Prostate gland (tissue), 2 donors: ENCODE measurements at regions not wholly inside any gene's neighbourhood (a gene's known extent, or its start where the extent isn't known, plus 50 kb on each side); places are given as distances from the start of the nearest gene placed in this dataset.

Experiments used
- DNase-seq: peaks from one replicate; pipeline ENCODE4 v3.0.0-alpha.2; 2019; ENCODE audit warnings: low spot score
- H3K27ac ChIP-seq, 2 donors: fragments of 200-600 bp; sonication (generic); 2 replicates each; pipeline ENCODE4 v1.5.1; 2017 to 2019
- H3K27me3 ChIP-seq: fragments of 200-600 bp; sonication (generic); replicated peaks from 2 replicates; pipeline ENCODE4 v1.5.1; 2019; ENCODE audit not compliant: insufficient read depth
- H3K36me3 ChIP-seq, 2 donors: fragments of 200-600 bp; sonication (generic); 1 replicate in 1 of 2; 2 replicates in 1 of 2; pipeline versions ENCODE4 v1.5.1 to v1.8.1; 2017 to 2019
- H3K4me1 ChIP-seq: fragments of 200-600 bp; sonication (generic); replicated peaks from 2 replicates; pipeline ENCODE4 v1.5.1; 2019
- H3K4me3 ChIP-seq, 2 donors: fragments of 200-600 bp; sonication (generic); 2 replicates each; pipeline ENCODE4 v1.5.1; 2017 to 2019
- H3K9me3 ChIP-seq: fragments of 200-600 bp; sonication (generic); 2 replicates; pipeline ENCODE4 v1.5.1; 2017
- CTCF ChIP-seq, 4 experiments: fragments of 200-600 bp in 2 of 4; fragments of 450-650 bp in 2 of 4; sonication (generic) in 2 of 4; IDR thresholded peaks; 1 replicate in 3 of 4; 2 replicates in 1 of 4; pipeline ENCODE4 v1.5.1; 2016 to 2019; ENCODE audit warnings: antibody characterized with exemption in 4 of 4, mild to moderate bottlenecking in 2 of 4, moderate library complexity in 2 of 4
- POLR2A ChIP-seq: fragments of 450-650 bp; IDR thresholded peaks from one replicate; pipeline ENCODE4 v1.6.1; 2016; ENCODE audit warnings: antibody characterized with exemption, mild to moderate bottlenecking
- POLR2AphosphoS5 ChIP-seq: sonication (generic); formaldehyde crosslinking; IDR thresholded peaks from one replicate; pipeline ENCODE4 v1.6.1; 2017; ENCODE audit warnings: antibody characterized with exemption
- WGBS: methylation state at CpG from one replicate; pipeline ENCODE4 v1.1.5; 2018; 5-methylcytosine and 5-hydroxymethylcytosine counted together
- intact Hi-C: fragments of 100-400 bp; cut with DNase I; formaldehyde crosslinking; loops from one replicate; pipeline ENCODE4 v1.14.2; 2022

GRCh38 chr2:88845772-88846661, 154.5 kb downstream of the RPIA start:
- 83% methylated on average over 3 of the region's 3 CpGs for WGBS
- TF ChIP-seq POLR2AphosphoS5 (no peak), POLR2A (no peak), CTCF (IDR thresholded peaks at IDR 0.05) (no peak)
- intact Hi-C loops = no loop called here
- no peak for DNase-seq
- no peaks in the 10 kb centered on the region for H3K9me3 ChIP-seq
- H3K4me3 ChIP-seq = no peak overlapping the region
- no peaks in the 10 kb centered on the region for H3K27me3 ChIP-seq
- H3K36me3 ChIP-seq = no peaks in the 10 kb centered on the region
- no peaks in the 10 kb centered on the region for H3K4me1 ChIP-seq
- H3K27ac ChIP-seq = no peak overlapping the region

- no peaks in the 10 kb centered on the region for H3K9me3 ChIP-seq
- 84% methylated on average over 3 of the region's 3 CpGs for WGBS
These were observed 161.4 kb downstream of the RPIA start for GRCh38 chr2:88852753-88853402.

GRCh38 chr2:88853403-88853790, 161.9 kb downstream of the RPIA start:
- H3K36me3 ChIP-seq = no peaks in the 10 kb centered on the region
- 37% methylated on average over 2 of the region's 2 CpGs for WGBS
- intact Hi-C loops = no loop called here

More at GRCh38 chr2:88852753-88853402, 161.4 kb downstream of the RPIA start:
- DNase-seq = no peak
- H3K4me1 ChIP-seq = no peaks in the 10 kb centered on the region
- TF ChIP-seq CTCF (IDR thresholded peaks at IDR 0.05) (no peak), POLR2A (no peak), POLR2AphosphoS5 (no peak)
- intact Hi-C loops = no loop called here
- no peak overlapping the region for H3K4me3 ChIP-seq
- H3K27ac ChIP-seq = no peak overlapping the region
- no peaks in the 10 kb centered on the region for H3K27me3 ChIP-seq
- H3K36me3 ChIP-seq = no peaks in the 10 kb centered on the region

GRCh38 chr2:88854528-88854927, 163.1 kb downstream of the RPIA start:
- no peak overlapping the region for H3K27ac ChIP-seq
- no peak for DNase-seq
- intact Hi-C loops = no loop called here
- no peaks in the 10 kb centered on the region for H3K9me3 ChIP-seq
- H3K4me3 ChIP-seq = no peak overlapping the region
- H3K36me3 ChIP-seq = no peaks in the 10 kb centered on the region
- no peaks in the 10 kb centered on the region for H3K27me3 ChIP-seq
- TF ChIP-seq CTCF (IDR thresholded peaks at IDR 0.05) (no peak), POLR2A (no peak), POLR2AphosphoS5 (no peak)
- 76% methylated on average over 2 of the region's 2 CpGs for WGBS
- H3K4me1 ChIP-seq = no peaks in the 10 kb centered on the region

More at GRCh38 chr2:88853403-88853790, 161.9 kb downstream of the RPIA start:
- no peak overlapping the region for H3K27ac ChIP-seq
- DNase-seq = no peak
- no peaks in the 10 kb centered on the region for H3K4me1 ChIP-seq
- no peaks in the 10 kb centered on the region for H3K9me3 ChIP-seq
- no peak for TF ChIP-seq CTCF (IDR thresholded peaks at IDR 0.05)
- no peak for TF ChIP-seq POLR2AphosphoS5
- TF ChIP-seq POLR2A = no peak
- H3K27me3 ChIP-seq = no peaks in the 10 kb centered on the region
- H3K4me3 ChIP-seq = no peak overlapping the region
